AG20443 (cell line): ENCODE measurements at regions not wholly inside any gene's neighbourhood (a gene's known extent, or its start where the extent isn't known, plus 50 kb on each side); places are given as distances from the start of the nearest gene placed in this dataset.
"Not testable (repeated sequence)": the region's sequence is repeated elsewhere in the genome, so short reads cannot be mapped to it uniquely, and the experiment has no call there.

Experiments used
- DNase-seq: peaks from one replicate; pipeline ENCODE4 v3.0.0; 2012; ENCODE audit warnings: low spot score, mixed read lengths

- no peak for DNase-seq
These were observed 404.6 kb downstream of the RPS24 start for GRCh38 chr10:78437998-78438906.

- no peak for DNase-seq
These were observed 405.5 kb downstream of the RPS24 start for GRCh38 chr10:78438907-78439809.

GRCh38 chr10:78441010-78441409 is 407.3 kb downstream of the RPS24 start:
- DNase-seq, result no peak

GRCh38 chr10:78441694-78442093 is 408.0 kb downstream of the RPS24 start:
- no peak for DNase-seq

GRCh38 chr10:78442836-78443550 is 409.3 kb downstream of the RPS24 start:
- DNase-seq, result no peak

GRCh38 chr10:78443900-78444571 is 410.4 kb downstream of the RPS24 start:
- no peak for DNase-seq

GRCh38 chr10:78444741-78445140 is 411.1 kb downstream of the RPS24 start:
- not testable (repeated sequence) for DNase-seq

- DNase-seq, result no peak
These were observed 411.6 kb downstream of the RPS24 start for GRCh38 chr10:78445308-78445707.

- DNase-seq, result no peak
These were observed 414.8 kb downstream of the RPS24 start for GRCh38 chr10:78448470-78448869.

GRCh38 chr10:78448994-78449418 is 415.3 kb downstream of the RPS24 start:
- no peak for DNase-seq

- DNase-seq, result no peak
These were observed 415.9 kb downstream of the RPS24 start for GRCh38 chr10:78449554-78449953.

GRCh38 chr10:78450239-78450638 is 416.6 kb downstream of the RPS24 start:
- DNase-seq, result no peak

GRCh38 chr10:78450807-78451485 is 417.3 kb downstream of the RPS24 start:
- DNase-seq, result no peak

GRCh38 chr10:78451592-78451991 is 417.9 kb downstream of the RPS24 start:
- DNase-seq, result no peak

- DNase-seq, result no peak
These were observed 420.5 kb downstream of the RPS24 start for GRCh38 chr10:78454123-78454645.

- no peak for DNase-seq
These were observed 421.6 kb downstream of the RPS24 start for GRCh38 chr10:78455236-78455635.

- no peak for DNase-seq
These were observed 422.1 kb downstream of the RPS24 start for GRCh38 chr10:78455811-78456210.

GRCh38 chr10:78456649-78457400 is 423.2 kb downstream of the RPS24 start:
- no peak for DNase-seq

- peak; percentile 55 for DNase-seq
These were observed 424.3 kb downstream of the RPS24 start for GRCh38 chr10:78457804-78458482.
